IMR-90 (cell line): ENCODE measurements at regions not wholly inside any gene's neighbourhood (a gene's known extent, or its start where the extent isn't known, plus 50 kb on each side); places are given as distances from the start of the nearest gene placed in this dataset.
A peak's percentile ranks its signal among the peaks of the same experiment; 100 is the strongest.

Source experiments
- ATAC-seq: fragments of 200-7000 bp; cut with Tn5 transposase; 2 replicates; pipeline ENCODE4 v1.9.1; 2020; ENCODE audit warnings: low read depth, mild to moderate bottlenecking, moderate library complexity
- BruUV-seq: library from RNA; stranded (reverse); fragments of 400-500 nt; replicated peaks from 2 replicates; lab custom pipeline; 2021; lab: Mats Ljungman, UMichigan
- CTCF ChIA-PET: fragments of 300-600 bp; formaldehyde crosslinking; extraction: SDS; loops from one replicate; lab custom pipeline; 2021; ENCODE audit warnings: antibody characterized with exemption; lab: Yijun Ruan, JAX
- POLR2A ChIA-PET: fragments of 300-600 bp; sonication (Branson Sonifier 250); formaldehyde crosslinking; loops from one replicate; lab custom pipeline; 2022; ENCODE audit warnings: antibody characterized with exemption; ENCODE audit not compliant: unreplicated experiment; lab: Charles Lee
- DNase-seq: peaks from one replicate; pipeline ENCODE4 v3.0.0; 2013
- H2AFZ ChIP-seq: replicated peaks from 2 replicates; pipeline ENCODE3; 2013; ENCODE audit warnings: low read length, mild to moderate bottlenecking; ENCODE audit not compliant: poor library complexity
- H2AK5ac ChIP-seq: 2 replicates; pipeline ENCODE4 v1.6.1; 2013; ENCODE audit warnings: low read depth, low read length, inconsistent platforms
- H2AK9ac ChIP-seq: replicated peaks from 2 replicates; pipeline ENCODE3; 2013; ENCODE audit warnings: mild to moderate bottlenecking, low read depth, low read length, moderate library complexity; ENCODE audit not compliant: poor library complexity
- H2BK120ac ChIP-seq: 2 replicates; pipeline ENCODE4 v1.6.1; 2013; ENCODE audit warnings: low read depth, low read length, inconsistent platforms
- H2BK15ac ChIP-seq: 3 replicates; pipeline ENCODE4 v1.6.1; 2013; ENCODE audit warnings: low read depth, low read length, inconsistent platforms
- H2BK20ac ChIP-seq: 2 replicates; pipeline ENCODE4 v1.6.1; 2013; ENCODE audit warnings: low read depth, mild to moderate bottlenecking, inconsistent platforms, low read length, moderate library complexity
- H2BK5ac ChIP-seq: 2 replicates; pipeline ENCODE4 v1.6.1; 2013; ENCODE audit warnings: mild to moderate bottlenecking, low read depth, low read length, inconsistent platforms; ENCODE audit not compliant: poor library complexity, severe bottlenecking
- H3K14ac ChIP-seq: replicated peaks from 2 replicates; pipeline ENCODE4 v1.6.1; 2013; ENCODE audit warnings: low read depth, low read length, inconsistent platforms
- H3K18ac ChIP-seq: 2 replicates; pipeline ENCODE4 v1.6.1; 2013; ENCODE audit warnings: low read depth, low read length, control low read depth
- H3K23ac ChIP-seq: 2 replicates; pipeline ENCODE4 v1.6.1; 2013; ENCODE audit warnings: low read depth, low read length, inconsistent platforms
- H3K27ac ChIP-seq: 2 replicates; pipeline ENCODE4 v1.5.1; 2013; ENCODE audit warnings: mild to moderate bottlenecking, control low read depth, low read length; ENCODE audit not compliant: insufficient read depth
- H3K27me3 ChIP-seq: 2 replicates; pipeline ENCODE4 v1.6.1; 2013; ENCODE audit warnings: low read length; ENCODE audit not compliant: control insufficient read depth, insufficient read depth
- H3K36me3 ChIP-seq: 2 replicates; pipeline ENCODE4 v1.6.1; 2013; ENCODE audit warnings: low read length, mixed read lengths; ENCODE audit not compliant: control insufficient read depth, insufficient read depth
- H3K4ac ChIP-seq: 2 replicates; pipeline ENCODE4 v1.6.1; 2013; ENCODE audit warnings: low read depth, low read length, inconsistent platforms
- H3K4me1 ChIP-seq: 2 replicates; pipeline ENCODE4 v1.6.1; 2013; ENCODE audit warnings: low read length, mixed read lengths; ENCODE audit not compliant: control insufficient read depth, insufficient read depth
- H3K4me2 ChIP-seq: 2 replicates; pipeline ENCODE4 v1.6.1; 2013; ENCODE audit warnings: low read depth, mild to moderate bottlenecking, control low read depth, low read length, moderate library complexity
- H3K4me3 ChIP-seq: 2 replicates; pipeline ENCODE4 v1.5.1; 2013; ENCODE audit warnings: low read depth, mild to moderate bottlenecking, control low read depth, low read length, moderate library complexity; ENCODE audit not compliant: insufficient read depth
- H3K56ac ChIP-seq: 2 replicates; pipeline ENCODE4 v1.6.1; 2013; ENCODE audit warnings: low read length, inconsistent platforms; ENCODE audit not compliant: insufficient read depth; ENCODE audit errors: extremely low read depth
- H3K79me1 ChIP-seq, 2 experiments: 2 replicates each; pipeline ENCODE4 v1.6.1; 2013; ENCODE audit warnings: low read length in 2 of 2, inconsistent platforms in 1 of 2, low read depth in 1 of 2
- H3K9ac ChIP-seq: 2 replicates; pipeline ENCODE4 v1.6.1; 2013; ENCODE audit warnings: low read depth, low read length, control low read depth
- H3K9me1 ChIP-seq: 2 replicates; pipeline ENCODE4 v1.6.1; 2013; ENCODE audit warnings: low read length, inconsistent platforms; ENCODE audit not compliant: insufficient read depth
- H3K9me3 ChIP-seq: 2 replicates; pipeline ENCODE4 v1.6.1; 2013; ENCODE audit warnings: low read length; ENCODE audit not compliant: control insufficient read depth, insufficient read depth
- H4K20me1 ChIP-seq: 2 replicates; pipeline ENCODE4 v1.6.1; 2013; ENCODE audit warnings: low read length, inconsistent platforms; ENCODE audit not compliant: insufficient read depth
- H4K5ac ChIP-seq: 2 replicates; pipeline ENCODE4 v1.6.1; 2013; ENCODE audit warnings: mild to moderate bottlenecking, low read depth, low read length, control low read depth
- H4K8ac ChIP-seq, 2 experiments: 2 replicates each; pipeline ENCODE4 v1.6.1; 2013; ENCODE audit warnings: low read depth in 2 of 2, low read length in 2 of 2, control low read depth in 1 of 2, inconsistent platforms in 1 of 2
- H4K91ac ChIP-seq: 2 replicates; pipeline ENCODE4 v1.6.1; 2013; ENCODE audit warnings: low read depth, low read length, inconsistent platforms; ENCODE audit not compliant: insufficient read depth
- CHD1 ChIP-seq: IDR thresholded peaks from 2 replicates; pipeline ENCODE4 v1.6.1; 2012; ENCODE audit warnings: low read depth, low read length, improper control_type of control experiment
- WGBS, 2 experiments: methylation state at CpG; one replicate each; pipeline versions ENCODE4 v1.1.5 to v1.1.7; 2013; ENCODE audit warnings: missing lambda C conversion rate in 2 of 2; ENCODE audit not compliant: insufficient read length in 1 of 2; ENCODE audit errors: extremely low coverage in 2 of 2; 5-methylcytosine and 5-hydroxymethylcytosine counted together
- dilution Hi-C: fragments of 300-500 bp; cut with HindIII; formaldehyde crosslinking; loops from one replicate; pipeline ENCODE4 v1.14.3; 2018; ENCODE audit warnings: low sequenced_read_pairs; ENCODE audit not compliant: unreplicated experiment
- in situ Hi-C: fragments of 300-500 bp; cut with MboI; formaldehyde crosslinking; loops from 3 replicates; pipeline ENCODE4 v1.14.3; 2019; ENCODE audit warnings: low sequenced_read_pairs, inconsistent platforms, mixed read lengths
- intact Hi-C: fragments of 100-400 bp; cut with micrococcal nuclease; formaldehyde crosslinking; loops from 2 replicates; pipeline ENCODE4 v1.10.0; 2022

DNA sequence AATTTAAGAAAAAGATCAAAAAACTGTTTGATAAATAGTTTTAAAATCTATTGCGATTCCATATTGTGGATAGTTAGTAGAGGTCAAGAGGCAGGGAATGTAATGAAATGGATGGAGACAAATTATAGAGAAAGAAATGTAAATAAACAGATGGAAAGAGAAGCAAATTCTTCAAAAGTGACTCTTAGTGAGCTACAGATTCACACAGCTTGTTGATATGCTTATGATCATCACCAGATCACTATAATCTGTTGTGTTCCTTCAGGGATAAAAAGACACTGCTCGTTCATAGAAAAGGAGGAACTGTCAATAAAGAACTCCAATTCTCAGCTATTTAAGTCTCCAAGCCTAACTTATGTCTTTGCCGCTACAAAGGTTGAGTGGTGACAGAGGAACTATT, 251.4 kb upstream of the SEMA3C start:
- Histone ChIP-seq H3K4ac (peak overlapping the region; percentile 26; the same call in 1 of the 2 replicates), H3K14ac (peak overlapping the region; percentile 95), H2BK20ac (peak overlapping the region; percentile 89), H4K5ac (peak overlapping the region; percentile 72; the same call in 1 of the 2 replicates), H3K23ac (no peak overlapping the region), H3K9ac (no peak overlapping the region), H3K9me3 (no peaks in the 10 kb centered on the region), H3K4me1 (peaks cover 5% of the 10 kb centered on the region; the same call in 1 of the 2 replicates), H2BK5ac (peak overlapping the region; percentile 51), H3K27me3 (no peaks in the 10 kb centered on the region), H2AK5ac (no peak overlapping the region), H3K4me3 (no peak overlapping the region), H2BK120ac (peak overlapping the region; percentile 84), H2BK15ac (peak overlapping the region; percentile 84; the same call in 1 of the 3 replicates), H2AFZ (no peak overlapping the region), H3K18ac (peak overlapping the region; percentile 74; the same call in 1 of the 2 replicates), H3K4me2 (no peak overlapping the region), H2AK9ac (no peak overlapping the region), H4K8ac (peak overlapping the region in 1 of 2 experiments; percentile 76; a peak in 2 of 4 replicates), H3K79me1 (no peaks in the 10 kb centered on the region), H3K27ac (no peak overlapping the region), H4K20me1 (no peaks in the 10 kb centered on the region), H3K36me3 (no peaks in the 10 kb centered on the region), H3K9me1 (no peaks in the 10 kb centered on the region), H3K56ac (no peak overlapping the region), H4K91ac (peak overlapping the region; percentile 34; the same call in 1 of the 2 replicates)
- no CpG with 5 or more reads among the region's 3 CpGs for WGBS, 2 experiments
- in situ Hi-C loops: no loop called here
- ChIA-PET CTCF (no interaction called here), POLR2A (no interaction called here)
- TF ChIP-seq CHD1: no peak
- ATAC-seq (peak; percentile 58; the same call in 1 of the 2 replicates), DNase-seq (peak; percentile 38)
- intact Hi-C loops: no loop called here
- BruUV-seq: no TSS peak
- dilution Hi-C loops: no loop called here
